K562 (cell line): ENCODE measurements at regions not wholly inside any gene's neighbourhood (a gene's known extent, or its start where the extent isn't known, plus 50 kb on each side); places are given as distances from the start of the nearest gene placed in this dataset.

ENCODE experiments used
- ATF2 ChIP-seq: sonication (generic); formaldehyde crosslinking; IDR thresholded peaks from 2 replicates; pipeline ENCODE4 v1.8.1; 2022; ENCODE audit warnings: missing genetic modification reagents
- CBX8 ChIP-seq: fragments of 200-600 bp; sonication (generic); IDR thresholded peaks from 2 replicates; pipeline ENCODE4 v1.6.1; 2012; ENCODE audit warnings: borderline replicate concordance, mixed run types, low read depth, mild to moderate bottlenecking, moderate library complexity, mixed read lengths, low read length, control low read depth, inconsistent platforms; ENCODE audit not compliant: poor library complexity, severe bottlenecking; ENCODE audit errors: extremely low read depth
- DLX4 ChIP-seq: fragments of 250-450 bp; sonication (Bioruptor Pico); IDR thresholded peaks from 2 replicates; pipeline ENCODE4 v1.6.1; 2021; ENCODE audit warnings: mild to moderate bottlenecking
- ELF4 ChIP-seq: fragments of 450-650 bp; formaldehyde crosslinking; IDR thresholded peaks from 2 replicates; pipeline ENCODE4 v1.4.0; 2022; ENCODE audit warnings: missing genetic modification characterization
- EZH2 ChIP-seq: IDR thresholded peaks from 2 replicates; pipeline ENCODE4 v1.6.1; 2012; ENCODE audit warnings: low read depth, mild to moderate bottlenecking, inconsistent platforms, low read length, borderline replicate concordance
- KDM4B ChIP-seq, 2 experiments: fragments of 450-650 bp in 1 of 2; sonication (generic) in 1 of 2; IDR thresholded peaks; 2 replicates each; pipeline ENCODE4 v1.6.1; 2016 to 2017; ENCODE audit warnings: borderline replicate concordance in 2 of 2, antibody characterized with exemption in 1 of 2, low read depth in 1 of 2, mild to moderate bottlenecking in 1 of 2
- KLF13 ChIP-seq: fragments of 450-650 bp; IDR thresholded peaks from 2 replicates; pipeline ENCODE4 v1.6.1; 2016; ENCODE audit warnings: missing genetic modification characterization, low read depth, mild to moderate bottlenecking, missing compliant biosample characterization, moderate library complexity, borderline replicate concordance
- MAX ChIP-seq: sonication (generic); formaldehyde crosslinking; IDR thresholded peaks from 2 replicates; pipeline ENCODE4 v1.9.0; 2022; ENCODE audit warnings: mild to moderate bottlenecking, missing genetic modification reagents
- MEF2D ChIP-seq: conservative IDR thresholded peaks from 2 replicates; pipeline ENCODE4 v1.6.1; 2016; ENCODE audit warnings: low read depth, missing genetic modification characterization, missing compliant biosample characterization
- MGA ChIP-seq: fragments of 450-650 bp; IDR thresholded peaks from 2 replicates; pipeline ENCODE4 v1.6.1; 2016; ENCODE audit warnings: mild to moderate bottlenecking, moderate library complexity
- NCOA1 ChIP-seq: fragments of 450-650 bp; IDR thresholded peaks from 2 replicates; pipeline ENCODE4 v1.6.1; 2016; ENCODE audit warnings: low read depth
- TEAD4 ChIP-seq, 2 experiments: sonication (generic) in 1 of 2; formaldehyde crosslinking in 1 of 2; IDR thresholded peaks; 2 replicates each; pipeline versions ENCODE4 v1.6.1 to v1.8.0; 2012 to 2022; ENCODE audit warnings: borderline replicate concordance in 1 of 2, inconsistent platforms in 1 of 2, low read length in 1 of 2, mild to moderate bottlenecking in 1 of 2, missing genetic modification reagents in 1 of 2
- YBX1 ChIP-seq: fragments of 450-650 bp; IDR thresholded peaks from 2 replicates; pipeline ENCODE4 v1.7.1; 2016; ENCODE audit warnings: mild to moderate bottlenecking
- ZBED1 ChIP-seq: IDR thresholded peaks from 2 replicates; pipeline ENCODE4 v1.6.1; 2014
- ZNF561 ChIP-seq: fragments of 450-650 bp; formaldehyde crosslinking; conservative IDR thresholded peaks from 2 replicates; pipeline ENCODE4 v1.4.0; 2020; ENCODE audit warnings: mild to moderate bottlenecking, moderate library complexity

GRCh38 chr9:113675475-113675941 lies 200.6 kb upstream of the ZNF618 start (continued):
- no peak for TF ChIP-seq ZNF561 (CRISPR knock-in tag)
- no peak for TF ChIP-seq YBX1
- TF ChIP-seq MGA = 0 out of 2 replicates have a peak, but pooled peaks have one; percentile 15
- TF ChIP-seq EZH2 = no peak
- no peak for TF ChIP-seq DLX4
- no peak for TF ChIP-seq ELF4 (CRISPR knock-in tag)
- peak; percentile 63; the same call in 1 of the 2 replicates for TF ChIP-seq MEF2D (tag)
- TF ChIP-seq KLF13 (tag) = no peak
- no peak for TF ChIP-seq ATF2 (CRISPR knock-in tag)
- TF ChIP-seq MAX (CRISPR knock-in tag) = peak; percentile 52
- TF ChIP-seq NCOA1 = no peak
- no peak for TF ChIP-seq CBX8
- TF ChIP-seq ZBED1 = no peak
- no peak for TF ChIP-seq KDM4B (IDR thresholded peaks at IDR 0.05; ENCODE audit: borderline replicate concordance in 2 of 2, low read depth in 1 of 2)
- no peak for TF ChIP-seq TEAD4 (IDR thresholded peaks at IDR 0.05; ENCODE audit: low read length)
- no peak for TF ChIP-seq TEAD4 (CRISPR knock-in tag; IDR thresholded peaks at IDR 0.05; ENCODE audit: borderline replicate concordance)
